Cardiac muscle cell (in vitro differentiated cells and primary cell): ENCODE measurements at regions not wholly inside any gene's neighbourhood (a gene's known extent, or its start where the extent isn't known, plus 50 kb on each side); places are given as distances from the start of the nearest gene placed in this dataset.
A peak's percentile ranks its signal among the peaks of the same experiment; 100 is the strongest.

Experiments used
- DNase-seq, 2 donors: peaks; one replicate each; pipeline versions ENCODE4 v3.0.0 to v3.0.0-alpha.2; 2010 to 2017; ENCODE audit warnings: low read depth in 1 of 2, low spot score in 1 of 2
- H3K27ac ChIP-seq: fragments of 200-600 bp; sonication (generic); 2 replicates; pipeline ENCODE4 v1.5.1; 2016
- H3K27me3 ChIP-seq: fragments of 200-600 bp; sonication (generic); 2 replicates; pipeline ENCODE4 v1.6.0; 2016; ENCODE audit warnings: control low read depth
- H3K36me3 ChIP-seq: fragments of 200-600 bp; sonication (generic); 2 replicates; pipeline ENCODE4 v1.5.1; 2016; ENCODE audit warnings: control low read depth
- H3K4me1 ChIP-seq: fragments of 200-600 bp; sonication (generic); 2 replicates; pipeline ENCODE4 v1.8.1; 2017; ENCODE audit warnings: low read depth, mild to moderate bottlenecking, mixed run types
- H3K4me3 ChIP-seq: fragments of 200-600 bp; sonication (generic); 2 replicates; pipeline ENCODE4 v1.5.1; 2016; ENCODE audit warnings: mild to moderate bottlenecking
- H3K9me3 ChIP-seq: fragments of 200-600 bp; sonication (generic); 2 replicates; pipeline ENCODE4 v1.5.1; 2017; ENCODE audit warnings: low read depth, mild to moderate bottlenecking, control low read depth
- CTCF ChIP-seq: IDR thresholded peaks from 2 replicates; pipeline ENCODE4 v1.5.1; 2012; ENCODE audit warnings: low read depth, mild to moderate bottlenecking, low read length

DNA sequence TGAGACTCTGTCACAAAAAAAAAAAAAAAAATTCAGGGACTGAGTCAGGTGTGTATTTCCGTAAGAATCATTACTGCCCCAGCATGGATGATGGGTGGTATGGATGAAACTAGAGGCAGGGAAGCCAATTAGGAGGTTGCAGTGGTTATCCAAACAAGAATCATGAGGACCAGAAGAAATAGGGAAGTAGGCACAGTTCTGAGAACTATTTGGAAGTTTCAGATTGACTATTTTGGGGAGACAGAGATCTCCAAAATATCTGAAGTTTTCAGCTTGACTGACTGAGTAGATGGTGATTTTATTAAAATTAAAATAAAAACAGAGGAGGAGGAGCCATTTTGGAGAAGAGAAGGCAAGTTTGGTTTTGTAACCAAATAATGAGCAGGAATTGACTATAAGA, 119.4 kb upstream of the NRBF2 start:
- H3K9me3 ChIP-seq = no peaks in the 10 kb centered on the region
- no peak for TF ChIP-seq CTCF
- H3K36me3 ChIP-seq = no peaks in the 10 kb centered on the region
- no peaks in the 10 kb centered on the region for H3K27me3 ChIP-seq
- H3K27ac ChIP-seq = no peak overlapping the region
- no peak for DNase-seq
- H3K4me1 ChIP-seq = no peaks in the 10 kb centered on the region
- no peak overlapping the region for H3K4me3 ChIP-seq

- Histone ChIP-seq H3K9me3 (no peaks in the 10 kb centered on the region), H3K4me1 (no peaks in the 10 kb centered on the region), H3K27ac (no peak overlapping the region), H3K36me3 (no peaks in the 10 kb centered on the region), H3K27me3 (peaks cover 3% of the 10 kb centered on the region), H3K4me3 (no peak overlapping the region)
- no peak for TF ChIP-seq CTCF
- no peak for DNase-seq
Observed at GRCh38 chr10:63012623-63013022, 120.5 kb upstream of the NRBF2 start.

DNA sequence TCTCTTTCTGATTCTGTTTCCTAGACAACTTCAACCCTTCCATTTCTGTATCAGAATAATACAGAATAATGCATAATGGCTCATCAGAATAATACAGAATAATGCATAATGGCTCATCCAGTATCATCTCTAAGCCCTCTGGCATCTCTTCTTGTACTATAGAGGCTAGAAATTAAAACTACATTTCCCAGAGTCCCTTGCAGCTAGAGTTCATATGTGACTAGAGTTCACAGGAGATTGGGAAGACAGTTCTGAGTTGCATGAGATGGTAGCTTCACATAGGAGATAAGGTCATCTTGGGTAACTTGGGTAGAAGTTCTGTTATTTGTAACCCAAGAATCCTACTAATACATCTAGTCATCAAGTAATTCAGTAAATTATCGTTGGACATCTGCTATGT, 122.9 kb upstream of the NRBF2 start:
- Histone ChIP-seq H3K9me3 (no peaks in the 10 kb centered on the region), H3K4me3 (no peak overlapping the region), H3K27me3 (peaks cover 9% of the 10 kb centered on the region), H3K4me1 (no peaks in the 10 kb centered on the region), H3K27ac (no peak overlapping the region), H3K36me3 (no peaks in the 10 kb centered on the region)
- TF ChIP-seq CTCF = no peak
- DNase-seq = no peak

DNA sequence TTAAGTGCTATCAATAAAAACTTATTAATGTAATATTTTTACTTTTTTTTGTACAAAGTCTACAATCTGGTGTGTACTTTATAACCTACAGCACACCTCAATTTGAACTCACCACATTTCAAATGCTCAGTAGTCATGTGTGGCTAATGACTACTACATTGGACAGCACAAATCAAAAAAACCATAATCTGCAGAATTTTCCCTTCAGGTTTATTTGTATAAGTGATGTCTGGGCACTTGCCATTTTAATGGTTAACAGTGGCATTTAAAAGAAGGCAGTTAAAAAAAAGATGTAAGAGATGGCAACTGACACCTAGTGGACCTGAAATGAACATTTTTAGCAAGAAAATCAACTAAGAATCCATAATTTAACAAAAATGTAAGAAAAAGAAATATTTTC, 124.6 kb upstream of the NRBF2 start:
- Histone ChIP-seq H3K4me3 (no peak overlapping the region), H3K9me3 (no peaks in the 10 kb centered on the region), H3K36me3 (no peaks in the 10 kb centered on the region), H3K4me1 (no peaks in the 10 kb centered on the region), H3K27me3 (peaks cover 9% of the 10 kb centered on the region), H3K27ac (no peak overlapping the region)
- peak in 1 of 2 donors; percentile 10 for DNase-seq
- no peak for TF ChIP-seq CTCF

- Histone ChIP-seq H3K27me3 (peaks cover 9% of the 10 kb centered on the region), H3K4me1 (no peaks in the 10 kb centered on the region), H3K4me3 (no peak overlapping the region), H3K36me3 (no peaks in the 10 kb centered on the region), H3K27ac (no peak overlapping the region), H3K9me3 (no peaks in the 10 kb centered on the region)
- TF ChIP-seq CTCF = no peak
- DNase-seq = no peak
Observed at GRCh38 chr10:63007112-63007511, 126.0 kb upstream of the NRBF2 start.

DNA sequence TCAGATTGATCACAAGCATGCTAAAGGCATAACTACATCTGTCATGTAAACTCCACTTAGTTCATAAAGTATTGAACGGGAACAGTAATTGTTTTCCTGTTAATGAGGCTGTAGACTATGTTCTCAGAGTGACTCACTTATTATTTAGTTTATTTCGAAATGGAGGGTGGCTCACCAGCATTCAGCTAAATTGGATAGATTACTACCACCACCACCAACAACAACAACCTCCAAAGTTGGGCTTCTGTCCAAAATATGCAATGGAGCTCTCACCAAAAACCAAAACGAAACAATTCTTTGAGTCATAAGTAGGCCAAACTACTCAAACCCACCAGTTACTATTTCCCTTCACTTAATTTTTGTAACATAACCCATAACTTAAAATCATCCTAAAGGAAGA, 127.9 kb upstream of the NRBF2 start:
- no peaks in the 10 kb centered on the region for H3K36me3 ChIP-seq
- peak in 1 of 2 donors; percentile 88 for DNase-seq
- H3K27ac ChIP-seq = no peak overlapping the region
- no peaks in the 10 kb centered on the region for H3K9me3 ChIP-seq
- no peak for TF ChIP-seq CTCF
- H3K27me3 ChIP-seq = peaks cover 9% of the 10 kb centered on the region
- H3K4me3 ChIP-seq = no peak overlapping the region
- no peaks in the 10 kb centered on the region for H3K4me1 ChIP-seq
